CD14-positive monocyte (primary cell): ENCODE measurements at regions not wholly inside any gene's neighbourhood (a gene's known extent, or its start where the extent isn't known, plus 50 kb on each side); places are given as distances from the start of the nearest gene placed in this dataset.

Experiments
- DNase-seq, 3 donors: peaks; one replicate each; pipeline ENCODE4 v3.0.0-alpha.2; 2011 to 2022
- H2AFZ ChIP-seq: 2 replicates; pipeline ENCODE4 v1.6.0; 2012; ENCODE audit warnings: mild to moderate bottlenecking, low read depth, low read length, inconsistent platforms; ENCODE audit not compliant: insufficient read depth, poor library complexity, severe bottlenecking
- H3K27ac ChIP-seq, 2 donors: 1 replicate in 1 of 2; 2 replicates in 1 of 2; pipeline ENCODE4 v1.5.1; 2012 to 2013; ENCODE audit warnings: low read length in 2 of 2, control low read depth in 1 of 2, inconsistent platforms in 1 of 2, low read depth in 1 of 2, mild to moderate bottlenecking in 1 of 2
- H3K27me3 ChIP-seq, 2 donors: one replicate each; pipeline versions ENCODE4 v1.6.0 to v1.6.1; 2011 to 2013; ENCODE audit warnings: low read length in 2 of 2; ENCODE audit not compliant: control insufficient read depth in 2 of 2, insufficient read depth in 2 of 2
- H3K36me3 ChIP-seq, 2 donors: replicated peaks in 1 of 2; 1 replicate in 1 of 2; 2 replicates in 1 of 2; pipeline versions ENCODE4 v1.5.1 to v1.6.1; 2012 to 2013; ENCODE audit warnings: low read length in 2 of 2, control low read depth in 1 of 2, inconsistent platforms in 1 of 2, mild to moderate bottlenecking in 1 of 2; ENCODE audit not compliant: insufficient read depth in 2 of 2, control insufficient read depth in 1 of 2
- H3K4me1 ChIP-seq, 2 donors: 1 replicate in 1 of 2; 2 replicates in 1 of 2; pipeline versions ENCODE4 v1.5.1 to v1.6.1; 2012 to 2013; ENCODE audit warnings: low read length in 2 of 2, control low read depth in 1 of 2, inconsistent platforms in 1 of 2, mild to moderate bottlenecking in 1 of 2, moderate library complexity in 1 of 2; ENCODE audit not compliant: insufficient read depth in 2 of 2, control insufficient read depth in 1 of 2
- H3K4me2 ChIP-seq: replicated peaks from 2 replicates; pipeline ENCODE3; 2012; ENCODE audit warnings: low read length, moderate library complexity, mild to moderate bottlenecking; ENCODE audit not compliant: poor library complexity, severe bottlenecking; ENCODE audit errors: extremely low read depth
- H3K4me3 ChIP-seq, 3 experiments: fragments of 200-600 bp in 1 of 3; sonication (generic) in 1 of 3; replicated peaks in 1 of 3; 1 replicate in 2 of 3; 2 replicates in 1 of 3; pipeline ENCODE4 v1.5.1; 2011 to 2013; ENCODE audit warnings: low read length in 3 of 3, mild to moderate bottlenecking in 3 of 3, control low read depth in 2 of 3, low read depth in 2 of 3, inconsistent platforms in 1 of 3, moderate library complexity in 1 of 3
- H3K79me2 ChIP-seq: 2 replicates; pipeline ENCODE4 v1.6.0; 2012; ENCODE audit warnings: mild to moderate bottlenecking, control low read depth, inconsistent platforms, low read length, moderate library complexity; ENCODE audit not compliant: insufficient read depth
- H3K9ac ChIP-seq: 2 replicates; pipeline ENCODE4 v1.6.0; 2017; ENCODE audit warnings: low read length, mild to moderate bottlenecking; ENCODE audit not compliant: insufficient read depth, poor library complexity, severe bottlenecking
- H3K9me3 ChIP-seq, 2 donors: replicated peaks in 1 of 2; 1 replicate in 1 of 2; 2 replicates in 1 of 2; pipeline versions ENCODE4 v1.5.1 to v1.6.1; 2012 to 2013; ENCODE audit warnings: low read length in 2 of 2, control low read depth in 1 of 2; ENCODE audit not compliant: control insufficient read depth in 1 of 2, insufficient read depth in 1 of 2
- H4K20me1 ChIP-seq: 2 replicates; pipeline ENCODE4 v1.6.0; 2012; ENCODE audit warnings: mild to moderate bottlenecking, low read length, control low read depth, moderate library complexity; ENCODE audit not compliant: insufficient read depth
- H3K27ac Mint-ChIP-seq, 7 donors: one replicate each; pipeline ENCODE4 v1.8.0; 2020; ENCODE audit warnings: mild to moderate bottlenecking in 7 of 7, mixed read lengths in 7 of 7, moderate library complexity in 6 of 7, inconsistent platforms in 2 of 7
- H3K27me3 Mint-ChIP-seq, 3 donors: one replicate each; pipeline ENCODE4 v1.8.0; 2021 to 2022; ENCODE audit warnings: low read depth in 3 of 3, mild to moderate bottlenecking in 3 of 3, mixed read lengths in 3 of 3, moderate library complexity in 3 of 3, inconsistent platforms in 1 of 3
- H3K36me3 Mint-ChIP-seq, 2 donors: one replicate each; pipeline ENCODE4 v1.8.0; 2020; ENCODE audit warnings: mixed read lengths in 2 of 2, inconsistent platforms in 1 of 2, mild to moderate bottlenecking in 1 of 2
- H3K4me1 Mint-ChIP-seq: one replicate; pipeline ENCODE4 v1.8.0; 2020; ENCODE audit warnings: mild to moderate bottlenecking, mixed read lengths
- H3K4me3 Mint-ChIP-seq, 2 donors: one replicate each; pipeline ENCODE4 v1.8.0; 2020; ENCODE audit warnings: mild to moderate bottlenecking in 2 of 2, mixed read lengths in 2 of 2, moderate library complexity in 1 of 2
- H3K9me3 Mint-ChIP-seq, 7 donors: one replicate each; pipeline ENCODE4 v1.8.0; 2020 to 2022; ENCODE audit warnings: mixed read lengths in 7 of 7, mild to moderate bottlenecking in 6 of 7, moderate library complexity in 6 of 7, inconsistent platforms in 2 of 7
- CTCF ChIP-seq: fragments of 200-600 bp; IDR thresholded peaks from one replicate; pipeline ENCODE4 v1.8.0; 2022; ENCODE audit warnings: antibody characterized with exemption, mild to moderate bottlenecking
- WGBS: methylation state at CpG from one replicate; pipeline ENCODE4 v1.1.5; 2013; ENCODE audit warnings: missing lambda C conversion rate; ENCODE audit not compliant: insufficient coverage; 5-methylcytosine and 5-hydroxymethylcytosine counted together
- intact Hi-C, 2 donors: fragments of 100-400 bp; cut with micrococcal nuclease; formaldehyde crosslinking; loops; one replicate each; pipeline versions ENCODE4 v1.15.0 to v1.15.1; 2023

GRCh38 chr5:175305251-175305650 is 138.7 kb downstream of the DRD1 start:
- Histone ChIP-seq H3K27me3 (no peaks in the 10 kb centered on the region), H4K20me1 (no peaks in the 10 kb centered on the region), H3K4me2 (no peak overlapping the region), H3K4me1 (no peaks in the 10 kb centered on the region), H3K4me3 (no peak overlapping the region), H3K79me2 (no peaks in the 10 kb centered on the region), H3K27ac (no peak overlapping the region), H3K9me3 (no peaks in the 10 kb centered on the region), H3K36me3 (no peaks in the 10 kb centered on the region), H3K9ac (no peak overlapping the region), H2AFZ (no peak overlapping the region)
- no peak for TF ChIP-seq CTCF
- Mint-ChIP-seq H3K27ac (no peak overlapping the region), H3K4me1 (no peaks in the 10 kb centered on the region), H3K36me3 (no peaks in the 10 kb centered on the region), H3K4me3 (no peak overlapping the region), H3K27me3 (peaks cover 3 to 5% (median 3%) of the 10 kb centered on the region in 3 donors), H3K9me3 (peaks cover 0 to 3% (median 0%) of the 10 kb centered on the region in 7 donors)
- intact Hi-C loops: no loop called here
- no peak for DNase-seq
- no CpG with 5 or more reads among the region's 5 CpGs for WGBS

GRCh38 chr5:175290379-175290778 is 153.6 kb downstream of the DRD1 start:
- H3K27ac ChIP-seq: no peak overlapping the region
- no peak for TF ChIP-seq CTCF
- H4K20me1 ChIP-seq: no peaks in the 10 kb centered on the region
- Mint-ChIP-seq H3K27me3 (no peaks in the 10 kb centered on the region), H3K36me3 (no peaks in the 10 kb centered on the region), H3K4me1 (no peaks in the 10 kb centered on the region), H3K27ac (no peak overlapping the region), H3K4me3 (no peak overlapping the region), H3K9me3 (peaks cover 0 to 4% (median 2%) of the 10 kb centered on the region in 7 donors)
- H3K9me3 ChIP-seq: no peaks in the 10 kb centered on the region
- H3K36me3 ChIP-seq: no peaks in the 10 kb centered on the region
- H3K4me1 ChIP-seq: no peaks in the 10 kb centered on the region
- no peak overlapping the region for H3K4me3 ChIP-seq
- WGBS: 100% methylated on average over 2 of the region's 4 CpGs
- no peaks in the 10 kb centered on the region for H3K27me3 ChIP-seq
- intact Hi-C loops: no loop called here
- no peak for DNase-seq
- H3K9ac ChIP-seq: no peak overlapping the region
- no peak overlapping the region for H2AFZ ChIP-seq
- no peak overlapping the region for H3K4me2 ChIP-seq
- no peaks in the 10 kb centered on the region for H3K79me2 ChIP-seq
